WTC11 (cell line): ENCODE measurements at regions not wholly inside any gene's neighbourhood (a gene's known extent, or its start where the extent isn't known, plus 50 kb on each side); places are given as distances from the start of the nearest gene placed in this dataset.

ENCODE experiments used
- ATAC-seq: fragments of 200-7000 bp; cut with Tn5 transposase; 2 replicates; pipeline ENCODE4 v1.10.0; 2021; ENCODE audit warnings: mild to moderate bottlenecking, moderate library complexity
- CTCF ChIA-PET: fragments of 300-600 bp; sonication (Branson Sonifier 250); formaldehyde crosslinking; loops from one replicate; lab custom pipeline; 2021; ENCODE audit warnings: antibody characterized with exemption; lab: Charles Lee
- POLR2A ChIA-PET: fragments of 350-600 bp; sonication (Branson Sonifier 250); formaldehyde crosslinking; loops from one replicate; lab custom pipeline; 2021; ENCODE audit warnings: antibody characterized with exemption; lab: Charles Lee
- DNase-seq: peaks from one replicate; pipeline ENCODE4 v3.0.0; 2021; ENCODE audit warnings: low spot score
- H3K27ac Mint-ChIP-seq: 2 replicates; pipeline ENCODE4 v1.8.0; 2021; ENCODE audit warnings: mixed read lengths
- H3K27me3 Mint-ChIP-seq: 2 replicates; pipeline ENCODE4 v1.8.0; 2021; ENCODE audit warnings: low read depth, mild to moderate bottlenecking, moderate library complexity, mixed read lengths
- H3K36me3 Mint-ChIP-seq: 2 replicates; pipeline ENCODE4 v1.8.0; 2021; ENCODE audit warnings: mixed read lengths
- H3K4me1 Mint-ChIP-seq: 2 replicates; pipeline ENCODE4 v1.8.0; 2022; ENCODE audit warnings: mixed read lengths
- H3K4me3 Mint-ChIP-seq: 2 replicates; pipeline ENCODE4 v1.8.0; 2021; ENCODE audit warnings: mild to moderate bottlenecking, moderate library complexity, mixed read lengths
- H3K9me3 Mint-ChIP-seq: 2 replicates; pipeline ENCODE4 v1.8.0; 2021; ENCODE audit warnings: mixed read lengths
- CDX4 ChIP-seq: fragments of 250-450 bp; sonication (Bioruptor Pico); IDR thresholded peaks from 2 replicates; pipeline ENCODE4 v1.9.0; 2021; ENCODE audit warnings: moderate library complexity, mild to moderate bottlenecking, inconsistent platforms, borderline replicate concordance
- CREB1 ChIP-seq: sonication (generic); formaldehyde crosslinking; IDR thresholded peaks from 2 replicates; pipeline ENCODE4 v1.8.0; 2023; ENCODE audit warnings: mild to moderate bottlenecking, missing genetic modification reagents
- ELF4 ChIP-seq: sonication (generic); formaldehyde crosslinking; IDR thresholded peaks from 2 replicates; pipeline ENCODE4 v1.8.1; 2022; ENCODE audit warnings: low read depth, mild to moderate bottlenecking, moderate library complexity, missing genetic modification reagents
- EMX1 ChIP-seq: fragments of 250-450 bp; sonication (Bioruptor Pico); IDR thresholded peaks from 2 replicates; pipeline ENCODE4 v1.8.0; 2021; ENCODE audit warnings: mild to moderate bottlenecking
- ERG ChIP-seq: fragments of 250-450 bp; sonication (Bioruptor Pico); IDR thresholded peaks from 2 replicates; pipeline ENCODE4 v1.8.0; 2021; ENCODE audit warnings: mild to moderate bottlenecking
- FOXP4 ChIP-seq: sonication (generic); formaldehyde crosslinking; IDR thresholded peaks from 2 replicates; pipeline ENCODE4 v1.8.0; 2022; ENCODE audit warnings: mild to moderate bottlenecking, missing genetic modification reagents
- HMGXB4 ChIP-seq: sonication (generic); formaldehyde crosslinking; IDR thresholded peaks from 2 replicates; pipeline ENCODE4 v1.8.1; 2023; ENCODE audit warnings: mild to moderate bottlenecking, moderate library complexity, missing genetic modification reagents
- JAZF1 ChIP-seq: fragments of 250-450 bp; sonication (Bioruptor Pico); IDR thresholded peaks from 2 replicates; pipeline ENCODE4 v1.9.0; 2021; ENCODE audit warnings: moderate library complexity, mild to moderate bottlenecking, inconsistent platforms
- KAT7 ChIP-seq: sonication (generic); formaldehyde crosslinking; IDR thresholded peaks from 2 replicates; pipeline ENCODE4 v1.8.1; 2023; ENCODE audit warnings: missing genetic modification reagents, mild to moderate bottlenecking, borderline replicate concordance
- NFE2L1 ChIP-seq: sonication (generic); formaldehyde crosslinking; IDR thresholded peaks from 2 replicates; pipeline ENCODE4 v1.8.1; 2023; ENCODE audit warnings: missing genetic modification reagents
- NR1H2 ChIP-seq: sonication (generic); formaldehyde crosslinking; IDR thresholded peaks from 2 replicates; pipeline ENCODE4 v1.9.0; 2021; ENCODE audit warnings: mild to moderate bottlenecking, moderate library complexity, missing genetic modification reagents
- PRDM15 ChIP-seq: sonication (generic); formaldehyde crosslinking; IDR thresholded peaks from 2 replicates; pipeline ENCODE4 v1.8.0; 2022; ENCODE audit warnings: missing genetic modification reagents
- SOX15 ChIP-seq: fragments of 250-450 bp; sonication (Bioruptor Pico); IDR thresholded peaks from 2 replicates; pipeline ENCODE4 v1.9.0; 2021; ENCODE audit warnings: mild to moderate bottlenecking
- ZBTB21 ChIP-seq: sonication (generic); formaldehyde crosslinking; IDR thresholded peaks from 2 replicates; pipeline ENCODE4 v1.8.1; 2023; ENCODE audit warnings: mild to moderate bottlenecking, missing genetic modification reagents, borderline replicate concordance
- ZNF138 ChIP-seq: sonication (generic); formaldehyde crosslinking; conservative IDR thresholded peaks from 2 replicates; pipeline ENCODE4 v1.8.1; 2022; ENCODE audit warnings: mild to moderate bottlenecking, moderate library complexity, missing genetic modification reagents
- ZNF219 ChIP-seq: sonication (generic); formaldehyde crosslinking; IDR thresholded peaks from 2 replicates; pipeline ENCODE4 v1.8.0; 2023; ENCODE audit warnings: missing genetic modification reagents, mild to moderate bottlenecking, borderline replicate concordance
- ZNF512 ChIP-seq: sonication (generic); formaldehyde crosslinking; IDR thresholded peaks from 2 replicates; pipeline ENCODE4 v1.8.1; 2022; ENCODE audit warnings: missing genetic modification reagents, borderline replicate concordance
- ZNF532 ChIP-seq: fragments of 250-450 bp; sonication (Bioruptor Pico); IDR thresholded peaks from 2 replicates; pipeline ENCODE4 v1.9.0; 2021; ENCODE audit warnings: mild to moderate bottlenecking, borderline replicate concordance

GRCh38 chr9:88243736-88244135, 105.5 kb upstream of the SPATA31C2 start (continued):
- TF ChIP-seq EMX1 = no peak
- TF ChIP-seq ELF4 (CRISPR knock-in tag) = no peak
- TF ChIP-seq NR1H2 (CRISPR knock-in tag) = no peak

GRCh38 chr9:88242879-88243278, 104.6 kb upstream of the SPATA31C2 start:
- Mint-ChIP-seq H3K36me3 (no peaks in the 10 kb centered on the region), H3K4me3 (no peak overlapping the region), H3K27me3 (no peaks in the 10 kb centered on the region; the same call in 1 of the 2 replicates), H3K9me3 (no peaks in the 10 kb centered on the region), H3K4me1 (0 out of 2 replicates have a peak, but pooled peaks cover 1% of the 10 kb centered on the region), H3K27ac (no peak overlapping the region)
- POLR2A ChIA-PET = no interaction called here
- DNase-seq (no peak), ATAC-seq (no peak)
- CTCF ChIA-PET = interaction anchor here (0.7 to 0.9 kb wide), 2 partner anchors 22 to 303 kb away, joined by 3 read pairs; no protein-coding TSS in a partner anchor
- TF ChIP-seq JAZF1 (no peak), NFE2L1 (no peak), KAT7 (CRISPR knock-in tag) (no peak), FOXP4 (CRISPR knock-in tag) (no peak), CREB1 (CRISPR knock-in tag) (no peak), ZNF512 (no peak), ERG (CRISPR knock-in tag) (no peak), ZNF219 (CRISPR knock-in tag) (no peak), ZNF138 (CRISPR knock-in tag) (no peak), PRDM15 (CRISPR knock-in tag) (no peak), HMGXB4 (CRISPR knock-in tag) (no peak), CDX4 (CRISPR knock-in tag) (no peak), ZBTB21 (CRISPR knock-in tag) (no peak), ZNF532 (CRISPR knock-in tag) (no peak), SOX15 (CRISPR knock-in tag) (no peak)
